A549 (cell line): ENCODE measurements at regions not wholly inside any gene's neighbourhood (a gene's known extent, or its start where the extent isn't known, plus 50 kb on each side); places are given as distances from the start of the nearest gene placed in this dataset.

Experiments used
- CBX2 ChIP-seq: fragments of 200-600 bp; sonication (generic); IDR thresholded peaks from 2 replicates; pipeline ENCODE4 v1.6.1; 2016; ENCODE audit warnings: low read depth, mild to moderate bottlenecking, borderline replicate concordance
- EP300 ChIP-seq, 2 experiments: fragments of >200 bp; sonication (Bioruptor Twin); formaldehyde crosslinking; IDR thresholded peaks; 2 replicates in 1 of 2; 3 replicates in 1 of 2; pipeline ENCODE4 v1.6.1; 2016 to 2017
- ESRRA ChIP-seq: fragments of 150-350 bp; IDR thresholded peaks from 2 replicates; pipeline ENCODE4 v1.6.1; 2014; ENCODE audit warnings: mild to moderate bottlenecking, low read length, borderline replicate concordance
- MAFK ChIP-seq: fragments of 450-650 bp; IDR thresholded peaks from 2 replicates; pipeline ENCODE4 v1.6.1; 2014; ENCODE audit not compliant: partially characterized antibody
- NFE2L2 ChIP-seq: fragments of 150-350 bp; conservative IDR thresholded peaks from 2 replicates; pipeline ENCODE4 v1.6.1; 2014; ENCODE audit warnings: low read length
- PBX3 ChIP-seq: IDR thresholded peaks from 2 replicates; pipeline ENCODE4 v1.6.1; 2012
- PHF8 ChIP-seq: fragments of 200-600 bp; sonication (generic); IDR thresholded peaks from 2 replicates; pipeline ENCODE4 v1.6.1; 2016; ENCODE audit warnings: low read depth, mild to moderate bottlenecking, antibody characterized with exemption, moderate library complexity, borderline replicate concordance
- POLR2A ChIP-seq: IDR thresholded peaks from 2 replicates; pipeline ENCODE4 v1.6.1; 2012; ENCODE audit warnings: mild to moderate bottlenecking, low read length
- RAD21 ChIP-seq, 2 experiments: fragments of >200 bp in 1 of 2; sonication (Bioruptor Twin) in 1 of 2; formaldehyde crosslinking in 1 of 2; IDR thresholded peaks in 1 of 2; conservative IDR thresholded peaks in 1 of 2; 2 replicates in 1 of 2; 3 replicates in 1 of 2; pipeline ENCODE4 v1.6.1; 2012 to 2018; ENCODE audit warnings: inconsistent platforms in 1 of 2
- RARB ChIP-seq: fragments of 250-450 bp; sonication (Bioruptor Pico); IDR thresholded peaks from 2 replicates; pipeline ENCODE4 v1.8.0; 2021; ENCODE audit warnings: mild to moderate bottlenecking, moderate library complexity
- TF ChIP-seq, protein P1 (sequence below): fragments of >200 bp; sonication (Bioruptor Twin); formaldehyde crosslinking; IDR thresholded peaks from 3 replicates; pipeline ENCODE4 v1.5.1; 2016

GRCh38 chr12:25415004-25415403, 138.1 kb downstream of the LMNTD1 start:
- no peak for TF ChIP-seq CBX2
- TF ChIP-seq, protein P1, sequence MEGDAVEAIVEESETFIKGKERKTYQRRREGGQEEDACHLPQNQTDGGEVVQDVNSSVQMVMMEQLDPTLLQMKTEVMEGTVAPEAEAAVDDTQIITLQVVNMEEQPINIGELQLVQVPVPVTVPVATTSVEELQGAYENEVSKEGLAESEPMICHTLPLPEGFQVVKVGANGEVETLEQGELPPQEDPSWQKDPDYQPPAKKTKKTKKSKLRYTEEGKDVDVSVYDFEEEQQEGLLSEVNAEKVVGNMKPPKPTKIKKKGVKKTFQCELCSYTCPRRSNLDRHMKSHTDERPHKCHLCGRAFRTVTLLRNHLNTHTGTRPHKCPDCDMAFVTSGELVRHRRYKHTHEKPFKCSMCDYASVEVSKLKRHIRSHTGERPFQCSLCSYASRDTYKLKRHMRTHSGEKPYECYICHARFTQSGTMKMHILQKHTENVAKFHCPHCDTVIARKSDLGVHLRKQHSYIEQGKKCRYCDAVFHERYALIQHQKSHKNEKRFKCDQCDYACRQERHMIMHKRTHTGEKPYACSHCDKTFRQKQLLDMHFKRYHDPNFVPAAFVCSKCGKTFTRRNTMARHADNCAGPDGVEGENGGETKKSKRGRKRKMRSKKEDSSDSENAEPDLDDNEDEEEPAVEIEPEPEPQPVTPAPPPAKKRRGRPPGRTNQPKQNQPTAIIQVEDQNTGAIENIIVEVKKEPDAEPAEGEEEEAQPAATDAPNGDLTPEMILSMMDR, result no peak
- no peak for TF ChIP-seq EP300 (IDR thresholded peaks at IDR 0.05)
- TF ChIP-seq RAD21 (conservative IDR thresholded peaks at IDR 0.05 in 1 of 2, IDR thresholded peaks at IDR 0.05 in 1 of 2), result no peak
- TF ChIP-seq POLR2A, result no peak
- no peak for TF ChIP-seq RARB (CRISPR knock-in tag)
- no peak for TF ChIP-seq ESRRA
- TF ChIP-seq PBX3, result no peak
- TF ChIP-seq NFE2L2, result no peak
- TF ChIP-seq PHF8, result no peak
- TF ChIP-seq MAFK, result no peak
